IPS-20b (cell line): ENCODE measurements at regions not wholly inside any gene's neighbourhood (a gene's known extent, or its start where the extent isn't known, plus 50 kb on each side); places are given as distances from the start of the nearest gene placed in this dataset.

Source experiments
- H3K27ac ChIP-seq: one replicate; pipeline ENCODE4 v1.5.1; 2013; ENCODE audit warnings: low read length
- H3K27me3 ChIP-seq: 2 replicates; pipeline ENCODE4 v1.6.1; 2013; ENCODE audit warnings: mild to moderate bottlenecking, low read length, inconsistent platforms; ENCODE audit not compliant: insufficient read depth
- H3K36me3 ChIP-seq: 2 replicates; pipeline ENCODE4 v1.6.1; 2013; ENCODE audit warnings: low read depth, mild to moderate bottlenecking, inconsistent platforms, low read length, moderate library complexity; ENCODE audit not compliant: insufficient read depth
- H3K4me1 ChIP-seq: 2 replicates; pipeline ENCODE4 v1.6.1; 2013; ENCODE audit warnings: mild to moderate bottlenecking, control low read depth, inconsistent platforms, low read length, moderate library complexity; ENCODE audit not compliant: insufficient read depth
- H3K4me3 ChIP-seq: 2 replicates; pipeline ENCODE4 v1.5.1; 2013; ENCODE audit warnings: mild to moderate bottlenecking, low read length, inconsistent platforms
- H3K9ac ChIP-seq: 2 replicates; pipeline ENCODE4 v1.6.1; 2013; ENCODE audit warnings: low read depth, mild to moderate bottlenecking, inconsistent platforms, low read length, moderate library complexity
- H3K9me3 ChIP-seq: 2 replicates; pipeline ENCODE4 v1.6.1; 2013; ENCODE audit warnings: mild to moderate bottlenecking, low read depth, low read length, inconsistent platforms; ENCODE audit not compliant: insufficient read depth

DNA sequence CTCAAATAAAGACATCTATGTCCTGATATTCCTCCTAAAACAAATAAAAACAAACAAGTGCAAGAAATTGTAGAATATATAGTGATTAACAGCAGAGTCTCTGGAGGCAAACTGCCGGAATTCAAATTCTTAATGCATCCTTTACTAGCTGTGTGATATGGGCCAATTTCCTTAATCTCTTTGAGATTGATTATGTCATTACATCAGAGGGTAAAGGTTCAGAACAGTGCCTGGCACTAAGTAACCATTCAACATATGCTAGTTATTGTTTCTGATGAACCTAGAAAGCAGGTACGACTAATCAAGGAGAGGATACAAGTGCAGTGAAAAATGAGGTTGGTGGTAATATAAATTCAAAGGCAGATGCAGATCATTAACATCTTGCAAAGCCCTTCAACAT is 81.1 kb upstream of the ADAMTS19 start:
- Histone ChIP-seq H3K9ac (no peak overlapping the region), H3K9me3 (no peaks in the 10 kb centered on the region), H3K27me3 (no peaks in the 10 kb centered on the region), H3K27ac (no peak overlapping the region), H3K36me3 (no peaks in the 10 kb centered on the region), H3K4me1 (no peaks in the 10 kb centered on the region), H3K4me3 (no peak overlapping the region)

DNA sequence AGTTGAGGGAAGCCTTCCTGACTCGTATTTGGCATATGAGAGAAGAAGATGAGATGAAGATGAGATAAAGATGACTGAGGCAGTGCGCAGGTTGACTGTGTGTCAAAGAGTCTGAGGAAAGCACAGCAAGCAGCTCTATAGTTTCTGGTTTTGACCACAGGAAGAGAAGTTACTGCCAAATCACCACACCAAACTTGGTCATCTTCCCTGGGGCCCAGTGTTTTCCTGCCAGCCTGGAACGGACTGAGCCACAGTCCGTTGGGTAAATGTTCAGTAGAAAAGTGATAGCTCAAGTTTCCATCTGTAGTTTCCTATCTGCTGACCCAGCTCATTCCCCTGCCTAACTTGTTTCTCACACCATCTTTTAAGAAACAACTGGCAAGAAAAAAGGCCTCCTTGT is 80.7 kb upstream of the ADAMTS19 start:
- Histone ChIP-seq H3K4me1 (no peaks in the 10 kb centered on the region), H3K9me3 (no peaks in the 10 kb centered on the region), H3K4me3 (no peak overlapping the region), H3K27ac (no peak overlapping the region), H3K9ac (no peak overlapping the region), H3K36me3 (no peaks in the 10 kb centered on the region), H3K27me3 (no peaks in the 10 kb centered on the region)

DNA sequence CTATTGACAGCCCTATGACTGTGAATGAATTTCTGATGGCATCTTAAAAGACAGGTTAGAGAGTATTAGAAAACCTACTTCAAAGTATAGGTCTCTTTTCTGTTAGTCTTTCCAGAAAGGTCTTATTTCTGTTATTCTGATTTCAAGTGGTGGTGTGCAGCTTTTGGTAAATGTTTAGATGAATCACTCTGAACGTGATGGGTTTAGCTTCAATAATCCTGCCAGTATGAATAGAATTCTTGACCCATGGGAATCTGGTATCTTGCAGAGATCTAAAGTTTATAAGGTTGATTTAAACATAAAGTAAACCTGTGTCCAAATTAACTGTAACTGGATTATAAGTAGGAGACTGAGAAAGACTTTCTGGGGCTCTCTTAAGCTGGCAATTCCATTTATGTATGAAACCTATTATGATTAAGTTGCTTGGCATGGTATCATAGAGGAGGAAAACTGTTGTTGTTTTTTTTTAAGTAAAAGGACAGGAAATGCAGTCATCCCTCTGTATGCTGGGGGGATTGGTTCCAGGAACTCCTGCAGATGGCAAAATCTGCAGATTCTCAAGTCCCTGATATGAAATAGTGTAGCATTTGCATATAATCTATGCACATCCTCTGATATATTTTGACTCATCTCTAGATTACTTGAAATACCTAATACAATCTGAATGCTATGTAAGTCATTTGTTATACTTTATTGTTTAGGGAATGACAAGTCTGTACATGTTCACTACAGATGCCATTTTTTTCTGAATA is 77.0 kb upstream of the ADAMTS19 start:
- H3K9me3 ChIP-seq = no peaks in the 10 kb centered on the region
- H3K4me3 ChIP-seq = no peak overlapping the region
- no peaks in the 10 kb centered on the region for H3K36me3 ChIP-seq
- H3K9ac ChIP-seq = no peak overlapping the region
- H3K27me3 ChIP-seq = no peaks in the 10 kb centered on the region
- no peak overlapping the region for H3K27ac ChIP-seq
- no peaks in the 10 kb centered on the region for H3K4me1 ChIP-seq

DNA sequence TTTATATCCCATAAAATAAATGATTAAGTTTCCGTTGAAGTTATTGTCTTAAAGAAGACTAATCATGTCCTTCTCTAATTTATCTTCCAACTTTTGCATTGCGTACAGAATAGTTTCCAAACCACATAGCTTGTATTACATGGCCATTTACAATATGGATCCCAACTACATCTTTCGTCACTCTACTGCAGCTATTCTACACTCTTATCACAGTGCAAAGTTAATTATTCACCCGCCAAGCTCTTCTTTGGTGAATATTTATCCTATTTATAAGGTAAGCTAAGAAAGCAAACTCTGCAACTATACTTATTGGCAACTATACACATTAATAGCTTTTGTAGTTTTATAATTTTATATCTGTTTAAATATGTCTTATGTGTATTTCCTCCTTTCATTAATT is 75.9 kb upstream of the ADAMTS19 start:
- H3K36me3 ChIP-seq = no peaks in the 10 kb centered on the region
- H3K27me3 ChIP-seq = no peaks in the 10 kb centered on the region

DNA sequence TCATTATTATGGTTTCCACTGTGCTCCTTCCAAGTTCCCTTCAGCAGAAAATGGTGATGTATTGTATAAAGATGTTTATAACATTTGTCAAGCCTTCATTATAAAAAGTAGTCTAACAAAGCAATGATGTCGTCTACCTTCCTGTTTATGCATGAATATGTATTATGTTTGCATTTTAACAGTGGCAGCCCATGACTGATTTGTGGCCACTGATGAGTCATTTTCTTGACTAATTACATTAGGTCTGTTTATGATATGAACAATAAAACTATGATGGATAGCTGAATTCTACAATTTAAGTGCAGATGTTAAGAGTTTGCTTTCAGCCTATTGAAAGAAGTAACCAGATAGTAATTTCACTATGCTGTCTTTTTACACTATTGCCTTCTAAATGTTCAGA is 75.4 kb upstream of the ADAMTS19 start:
- no peak overlapping the region for H3K9ac ChIP-seq
- no peaks in the 10 kb centered on the region for H3K9me3 ChIP-seq
- H3K27me3 ChIP-seq = no peaks in the 10 kb centered on the region
- no peak overlapping the region for H3K27ac ChIP-seq
- H3K36me3 ChIP-seq = no peaks in the 10 kb centered on the region
- no peak overlapping the region for H3K4me3 ChIP-seq
- H3K4me1 ChIP-seq = no peaks in the 10 kb centered on the region

More for the DNA sequence above, 75.9 kb upstream of the ADAMTS19 start:
- Histone ChIP-seq H3K4me3 (no peak overlapping the region), H3K27ac (no peak overlapping the region), H3K9ac (no peak overlapping the region), H3K9me3 (no peaks in the 10 kb centered on the region), H3K4me1 (no peaks in the 10 kb centered on the region)

DNA sequence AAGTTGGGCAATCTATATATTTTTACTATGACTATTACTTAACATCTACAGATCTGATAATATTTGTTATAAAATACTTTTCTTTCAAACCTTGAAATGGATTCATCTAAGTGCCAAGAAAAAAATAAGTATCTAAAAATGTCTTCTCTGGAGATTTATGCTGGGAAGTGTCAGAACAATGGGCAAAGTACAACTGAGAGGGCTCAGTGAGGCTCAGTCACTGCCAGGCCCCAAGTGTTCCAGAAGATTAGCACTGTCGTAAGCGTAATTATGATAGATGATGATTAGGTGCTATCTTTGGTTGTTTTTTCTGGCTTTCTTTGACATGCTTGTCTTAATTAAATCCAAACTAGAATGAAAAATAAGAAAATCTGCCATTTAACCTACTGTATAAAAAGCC is 72.2 kb upstream of the ADAMTS19 start:
- Histone ChIP-seq H3K4me1 (no peaks in the 10 kb centered on the region), H3K27ac (no peak overlapping the region), H3K4me3 (no peak overlapping the region), H3K36me3 (no peaks in the 10 kb centered on the region), H3K27me3 (no peaks in the 10 kb centered on the region), H3K9me3 (no peaks in the 10 kb centered on the region), H3K9ac (no peak overlapping the region)

DNA sequence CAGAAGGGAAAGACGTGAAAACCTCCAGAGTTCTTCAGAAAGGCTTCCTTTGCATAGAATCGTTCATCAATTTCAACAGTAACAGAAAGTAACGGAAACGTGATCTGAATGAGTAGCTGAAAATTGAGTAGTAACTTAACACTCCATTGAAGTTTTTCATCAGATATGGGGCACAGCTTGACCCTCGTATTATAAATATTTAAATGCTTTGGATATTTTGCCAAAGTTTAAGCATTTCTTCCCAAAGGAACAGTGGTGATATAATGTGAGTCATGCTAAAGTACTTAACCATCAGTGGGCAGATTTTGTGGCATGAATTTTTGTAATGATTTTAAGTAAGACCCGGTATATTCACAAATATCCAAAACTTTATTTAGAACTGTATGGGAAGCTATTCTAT is 67.4 kb upstream of the ADAMTS19 start:
- peaks cover 15% of the 10 kb centered on the region for H3K4me1 ChIP-seq
- H3K27ac ChIP-seq = no peak overlapping the region
- no peaks in the 10 kb centered on the region for H3K9me3 ChIP-seq
- no peaks in the 10 kb centered on the region for H3K27me3 ChIP-seq
- H3K4me3 ChIP-seq = no peak overlapping the region
- H3K36me3 ChIP-seq = no peaks in the 10 kb centered on the region
- H3K9ac ChIP-seq = no peak overlapping the region

DNA sequence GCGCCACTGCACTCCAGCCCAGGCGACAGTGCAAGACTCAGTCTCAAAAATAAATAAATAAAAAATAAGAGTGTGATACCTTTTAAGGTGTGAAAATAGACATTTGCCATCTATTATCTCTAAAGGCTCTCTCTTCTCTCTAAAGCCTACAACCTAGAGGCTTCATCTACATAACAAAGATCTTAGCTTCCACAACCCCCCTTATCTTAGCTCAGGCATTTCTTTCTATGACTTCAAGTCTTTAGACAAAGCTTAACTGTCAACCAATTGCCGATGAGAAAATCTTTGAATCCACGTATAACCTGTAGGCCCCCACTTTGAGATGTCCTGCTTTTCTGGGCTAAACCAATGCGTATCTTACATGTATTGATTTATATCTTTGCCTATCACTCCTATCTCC is 64.9 kb upstream of the ADAMTS19 start:
- no peaks in the 10 kb centered on the region for H3K27me3 ChIP-seq
- peak overlapping the region; percentile 24; the same call in 1 of the 2 replicates for H3K4me3 ChIP-seq
- peaks cover 33% of the 10 kb centered on the region for H3K4me1 ChIP-seq
- H3K36me3 ChIP-seq = no peaks in the 10 kb centered on the region
- H3K9me3 ChIP-seq = no peaks in the 10 kb centered on the region
- H3K9ac ChIP-seq = no peak overlapping the region; the same call in 1 of the 2 replicates
- H3K27ac ChIP-seq = no peak overlapping the region

DNA sequence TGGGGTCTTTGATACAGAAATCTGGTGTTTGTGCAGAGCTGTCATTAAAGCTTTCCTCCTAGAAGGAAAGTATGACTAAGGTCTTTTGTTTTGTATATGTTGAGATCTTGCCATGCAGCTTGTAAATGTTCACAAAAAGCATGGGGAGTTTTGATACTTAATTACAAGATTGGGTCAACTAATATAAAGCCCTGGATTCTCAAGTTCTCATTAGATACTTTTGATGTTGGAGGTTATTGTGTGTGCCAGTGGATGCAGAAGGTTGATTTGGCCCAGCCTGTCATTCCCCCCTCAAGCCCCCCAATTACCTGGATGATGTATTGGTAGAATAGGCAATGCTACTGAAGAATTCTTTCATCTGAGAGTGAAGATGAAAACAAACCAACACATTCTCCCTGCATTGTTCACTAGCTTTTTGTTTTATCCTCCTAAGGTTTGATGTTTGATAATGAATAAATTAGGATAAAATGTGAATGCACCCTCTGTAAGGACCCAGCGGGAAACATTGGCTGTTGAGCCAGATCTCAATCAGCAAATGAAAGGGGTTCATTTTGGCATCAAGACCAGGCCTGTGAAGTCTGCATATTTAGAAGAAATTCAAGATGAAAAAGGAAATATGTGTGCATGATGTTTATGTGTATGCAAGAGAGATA is 61.9 kb upstream of the ADAMTS19 start:
- Histone ChIP-seq H3K9me3 (no peaks in the 10 kb centered on the region), H3K4me1 (peaks cover 34% of the 10 kb centered on the region), H3K27me3 (no peaks in the 10 kb centered on the region), H3K9ac (no peak overlapping the region), H3K4me3 (peak overlapping the region; percentile 16; the same call in 1 of the 2 replicates), H3K36me3 (no peaks in the 10 kb centered on the region), H3K27ac (no peak overlapping the region)

DNA sequence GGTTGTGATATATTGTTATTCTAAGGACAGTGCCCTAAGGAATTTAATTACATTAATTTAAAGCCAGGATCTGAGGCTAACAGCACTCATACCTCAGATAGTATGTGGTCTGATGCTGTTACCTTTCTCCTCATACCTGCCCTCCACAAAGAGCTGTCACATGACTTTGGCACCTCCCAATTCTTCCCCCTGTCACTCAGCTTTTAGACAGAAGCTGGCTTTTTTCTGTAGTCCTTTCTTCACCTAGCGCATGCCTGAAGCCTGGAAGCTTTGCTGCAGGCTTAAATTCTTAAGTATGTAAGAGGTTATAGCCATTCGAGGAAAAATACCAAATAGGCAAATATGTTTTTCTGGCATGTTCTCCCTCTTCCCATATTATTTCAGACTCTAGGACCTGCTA is 61.0 kb upstream of the ADAMTS19 start:
- Histone ChIP-seq H3K9me3 (no peaks in the 10 kb centered on the region), H3K9ac (no peak overlapping the region), H3K27ac (no peak overlapping the region), H3K4me3 (no peak overlapping the region), H3K36me3 (no peaks in the 10 kb centered on the region), H3K4me1 (peaks cover 34% of the 10 kb centered on the region), H3K27me3 (no peaks in the 10 kb centered on the region)

DNA sequence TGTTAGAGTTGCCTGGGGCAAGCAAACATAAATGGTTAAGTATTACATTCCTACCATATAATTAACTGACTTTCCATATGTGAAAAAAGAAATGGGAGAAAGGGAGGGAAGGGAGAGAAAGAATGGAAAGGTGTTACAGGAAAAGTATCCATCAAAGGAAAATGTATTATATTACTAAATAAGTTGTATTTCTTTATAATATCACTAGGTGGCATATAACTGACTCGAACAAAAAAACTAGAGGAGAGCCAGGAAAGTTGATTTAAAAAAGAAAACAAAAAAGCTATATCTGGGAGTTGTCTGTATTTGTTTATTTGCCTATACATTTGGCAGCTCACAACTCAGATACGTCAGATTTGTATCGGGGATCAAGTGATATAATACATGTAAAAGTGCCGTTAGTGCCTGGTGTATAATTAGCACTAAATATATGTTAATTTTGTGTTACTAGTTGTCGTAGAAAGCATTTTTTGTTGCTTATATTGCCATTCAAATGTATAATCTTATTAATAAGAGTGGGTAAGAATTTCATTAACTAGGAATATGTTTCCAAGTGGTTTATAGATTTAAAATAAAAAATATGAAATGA is 59.6 kb upstream of the ADAMTS19 start:
- Histone ChIP-seq H3K4me1 (peaks cover 31% of the 10 kb centered on the region), H3K9ac (no peak overlapping the region), H3K36me3 (no peaks in the 10 kb centered on the region), H3K9me3 (no peaks in the 10 kb centered on the region), H3K4me3 (no peak overlapping the region), H3K27me3 (no peaks in the 10 kb centered on the region), H3K27ac (no peak overlapping the region)

DNA sequence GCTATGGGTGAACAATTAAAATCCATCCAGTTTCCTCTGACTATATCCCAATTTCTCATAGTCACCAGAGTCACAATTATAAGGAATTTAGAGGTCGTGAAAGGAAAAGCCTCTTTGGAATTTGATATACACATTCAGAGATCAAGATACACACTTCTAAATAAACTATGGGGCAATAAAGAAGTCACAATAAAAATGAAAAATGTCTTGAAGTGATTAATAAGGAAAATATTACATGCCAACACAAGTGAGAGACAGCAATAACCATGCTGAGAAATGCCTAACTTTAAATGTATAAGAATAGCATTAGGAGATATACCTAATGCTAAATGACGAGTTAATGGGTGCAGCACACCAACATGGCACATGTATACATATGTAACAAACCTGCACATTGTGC is 54.9 kb upstream of the ADAMTS19 start:
- no peaks in the 10 kb centered on the region for H3K27me3 ChIP-seq
- no peak overlapping the region for H3K4me3 ChIP-seq
- no peaks in the 10 kb centered on the region for H3K9me3 ChIP-seq
- H3K4me1 ChIP-seq = peaks cover 5% of the 10 kb centered on the region; the same call in 1 of the 2 replicates
- no peak overlapping the region for H3K9ac ChIP-seq
- H3K36me3 ChIP-seq = no peaks in the 10 kb centered on the region
- H3K27ac ChIP-seq = no peak overlapping the region
